Activated T-cell treated with anti-CD3 and anti-CD28 coated beads, Interleukin-2, amount 50 U/mL, for 24 hours (primary cell): ENCODE measurements at regions not wholly inside any gene's neighbourhood (a gene's known extent, or its start where the extent isn't known, plus 50 kb on each side); places are given as distances from the start of the nearest gene placed in this dataset.

ENCODE experiments used
- DNase-seq: peaks from one replicate; pipeline ENCODE4 v3.0.0-alpha.2; 2020
- H3K27ac Mint-ChIP-seq: 2 replicates; pipeline ENCODE4 v1.8.0; 2020; ENCODE audit warnings: mild to moderate bottlenecking, mixed read lengths
- H3K27me3 Mint-ChIP-seq: 2 replicates; pipeline ENCODE4 v1.8.0; 2020; ENCODE audit warnings: mixed read lengths
- H3K36me3 Mint-ChIP-seq: 2 replicates; pipeline ENCODE4 v1.8.0; 2020; ENCODE audit warnings: low read depth, mixed read lengths
- H3K4me1 Mint-ChIP-seq: 2 replicates; pipeline ENCODE4 v1.8.0; 2020; ENCODE audit warnings: low read depth, mixed read lengths
- H3K4me3 Mint-ChIP-seq: 2 replicates; pipeline ENCODE4 v1.8.0; 2020; ENCODE audit warnings: mild to moderate bottlenecking, moderate library complexity, mixed read lengths
- H3K9me3 Mint-ChIP-seq: 2 replicates; pipeline ENCODE4 v1.8.0; 2020; ENCODE audit warnings: mixed read lengths

- Mint-ChIP-seq H3K27me3 (peaks cover 47% of the 10 kb centered on the region), H3K36me3 (no peaks in the 10 kb centered on the region), H3K4me1 (peaks cover 11% of the 10 kb centered on the region), H3K27ac (no peak overlapping the region), H3K4me3 (no peak overlapping the region), H3K9me3 (peaks cover 3% of the 10 kb centered on the region)
- no peak for DNase-seq
Observed at GRCh38 chr13:97101912-97102708, 107.8 kb upstream of the OXGR1 start.

- peaks cover 38% of the 10 kb centered on the region for H3K27me3 Mint-ChIP-seq
- no peak overlapping the region for H3K27ac Mint-ChIP-seq
- no peak overlapping the region for H3K4me3 Mint-ChIP-seq
- DNase-seq: no peak
- H3K4me1 Mint-ChIP-seq: peaks cover 14% of the 10 kb centered on the region
- H3K9me3 Mint-ChIP-seq: no peaks in the 10 kb centered on the region
- H3K36me3 Mint-ChIP-seq: no peaks in the 10 kb centered on the region
Observed at GRCh38 chr13:97106323-97106722, 112.0 kb upstream of the OXGR1 start.

- H3K9me3 Mint-ChIP-seq: no peaks in the 10 kb centered on the region
- H3K4me1 Mint-ChIP-seq: peaks cover 8% of the 10 kb centered on the region
- peaks cover 31% of the 10 kb centered on the region for H3K27me3 Mint-ChIP-seq
- DNase-seq: no peak
- H3K4me3 Mint-ChIP-seq: no peak overlapping the region
- H3K27ac Mint-ChIP-seq: no peak overlapping the region
- no peaks in the 10 kb centered on the region for H3K36me3 Mint-ChIP-seq
Observed at GRCh38 chr13:97107815-97108529, 113.7 kb upstream of the OXGR1 start.

- H3K4me3 Mint-ChIP-seq: no peak overlapping the region
- no peak for DNase-seq
- H3K4me1 Mint-ChIP-seq: peaks cover 11% of the 10 kb centered on the region
- peaks cover 27% of the 10 kb centered on the region for H3K27me3 Mint-ChIP-seq
- no peak overlapping the region for H3K27ac Mint-ChIP-seq
- H3K36me3 Mint-ChIP-seq: no peaks in the 10 kb centered on the region
- no peaks in the 10 kb centered on the region for H3K9me3 Mint-ChIP-seq
Observed at GRCh38 chr13:97108530-97108900, 113.6 kb upstream of the MBNL2 start.

GRCh38 chr13:97109256-97109655, 112.9 kb upstream of the MBNL2 start:
- H3K27me3 Mint-ChIP-seq: peaks cover 24% of the 10 kb centered on the region
- no peaks in the 10 kb centered on the region for H3K9me3 Mint-ChIP-seq
- H3K4me3 Mint-ChIP-seq: no peak overlapping the region
- peaks cover 16% of the 10 kb centered on the region for H3K4me1 Mint-ChIP-seq
- H3K36me3 Mint-ChIP-seq: no peaks in the 10 kb centered on the region
- DNase-seq: no peak
- H3K27ac Mint-ChIP-seq: no peak overlapping the region

GRCh38 chr13:97109841-97110492, 112.2 kb upstream of the MBNL2 start:
- peak; percentile 89 for DNase-seq
- Mint-ChIP-seq H3K4me3 (no peak overlapping the region), H3K27me3 (peaks cover 24% of the 10 kb centered on the region), H3K9me3 (no peaks in the 10 kb centered on the region), H3K27ac (no peak overlapping the region), H3K4me1 (peaks cover 16% of the 10 kb centered on the region), H3K36me3 (no peaks in the 10 kb centered on the region)

GRCh38 chr13:97110936-97111335, 111.2 kb upstream of the MBNL2 start:
- peaks cover 31% of the 10 kb centered on the region for H3K27me3 Mint-ChIP-seq
- H3K4me1 Mint-ChIP-seq: peaks cover 16% of the 10 kb centered on the region
- DNase-seq: no peak
- H3K9me3 Mint-ChIP-seq: no peaks in the 10 kb centered on the region
- H3K27ac Mint-ChIP-seq: no peak overlapping the region
- no peak overlapping the region for H3K4me3 Mint-ChIP-seq
- H3K36me3 Mint-ChIP-seq: no peaks in the 10 kb centered on the region

GRCh38 chr13:97111756-97112155, 110.4 kb upstream of the MBNL2 start:
- Mint-ChIP-seq H3K4me3 (no peak overlapping the region), H3K27ac (no peak overlapping the region), H3K9me3 (no peaks in the 10 kb centered on the region), H3K27me3 (peaks cover 37% of the 10 kb centered on the region), H3K36me3 (no peaks in the 10 kb centered on the region), H3K4me1 (peaks cover 18% of the 10 kb centered on the region)
- no peak for DNase-seq

- no peak overlapping the region for H3K27ac Mint-ChIP-seq
- H3K4me3 Mint-ChIP-seq: no peak overlapping the region
- DNase-seq: no peak
- H3K9me3 Mint-ChIP-seq: no peaks in the 10 kb centered on the region
- no peaks in the 10 kb centered on the region for H3K36me3 Mint-ChIP-seq
- peaks cover 20% of the 10 kb centered on the region for H3K4me1 Mint-ChIP-seq
- H3K27me3 Mint-ChIP-seq: peaks cover 40% of the 10 kb centered on the region
Observed at GRCh38 chr13:97112446-97113152, 109.5 kb upstream of the MBNL2 start.

GRCh38 chr13:97113231-97114001, 108.7 kb upstream of the MBNL2 start:
- no peak for DNase-seq
- no peaks in the 10 kb centered on the region for H3K36me3 Mint-ChIP-seq
- no peak overlapping the region for H3K4me3 Mint-ChIP-seq
- no peak overlapping the region for H3K27ac Mint-ChIP-seq
- peaks cover 45% of the 10 kb centered on the region for H3K27me3 Mint-ChIP-seq
- H3K4me1 Mint-ChIP-seq: peaks cover 20% of the 10 kb centered on the region
- H3K9me3 Mint-ChIP-seq: no peaks in the 10 kb centered on the region

- Mint-ChIP-seq H3K9me3 (no peaks in the 10 kb centered on the region), H3K27ac (no peak overlapping the region), H3K4me3 (no peak overlapping the region), H3K36me3 (no peaks in the 10 kb centered on the region), H3K27me3 (peaks cover 37% of the 10 kb centered on the region), H3K4me1 (peaks cover 18% of the 10 kb centered on the region)
- no peak for DNase-seq
Observed at GRCh38 chr13:97114651-97115050, 107.5 kb upstream of the MBNL2 start.

GRCh38 chr13:97116754-97117153, 105.4 kb upstream of the MBNL2 start:
- Mint-ChIP-seq H3K36me3 (no peaks in the 10 kb centered on the region), H3K27ac (no peak overlapping the region), H3K27me3 (peaks cover 40% of the 10 kb centered on the region), H3K9me3 (no peaks in the 10 kb centered on the region), H3K4me1 (peaks cover 21% of the 10 kb centered on the region), H3K4me3 (no peak overlapping the region)
- no peak for DNase-seq

GRCh38 chr13:97117388-97117910, 104.7 kb upstream of the MBNL2 start:
- H3K36me3 Mint-ChIP-seq: no peaks in the 10 kb centered on the region
- H3K27me3 Mint-ChIP-seq: peaks cover 41% of the 10 kb centered on the region
- peaks cover 21% of the 10 kb centered on the region for H3K4me1 Mint-ChIP-seq
- H3K4me3 Mint-ChIP-seq: no peak overlapping the region
- no peak for DNase-seq
- H3K9me3 Mint-ChIP-seq: no peaks in the 10 kb centered on the region
- H3K27ac Mint-ChIP-seq: no peak overlapping the region

GRCh38 chr13:97119943-97120342, 102.2 kb upstream of the MBNL2 start:
- H3K36me3 Mint-ChIP-seq: no peaks in the 10 kb centered on the region
- peaks cover 56% of the 10 kb centered on the region for H3K27me3 Mint-ChIP-seq
- H3K4me3 Mint-ChIP-seq: no peak overlapping the region
- no peaks in the 10 kb centered on the region for H3K9me3 Mint-ChIP-seq
- peaks cover 23% of the 10 kb centered on the region for H3K4me1 Mint-ChIP-seq
- no peak for DNase-seq
- H3K27ac Mint-ChIP-seq: no peak overlapping the region
